IPS DF 6.9 (cell line): ENCODE measurements at regions not wholly inside any gene's neighbourhood (a gene's known extent, or its start where the extent isn't known, plus 50 kb on each side); places are given as distances from the start of the nearest gene placed in this dataset.
A peak's percentile ranks its signal among the peaks of the same experiment; 100 is the strongest.
"Not testable (repeated sequence)": the region's sequence is repeated elsewhere in the genome, so short reads cannot be mapped to it uniquely, and the experiment has no call there.

Experiments
- DNase-seq: peaks from one replicate; pipeline ENCODE4 v3.0.0-alpha.2; 2013; ENCODE audit warnings: low read depth, low spot score
- H3K27ac ChIP-seq: one replicate; pipeline ENCODE4 v1.5.1; 2013; ENCODE audit warnings: low read length, control low read depth
- H3K27me3 ChIP-seq: 2 replicates; pipeline ENCODE4 v1.6.1; 2013; ENCODE audit warnings: mild to moderate bottlenecking, low read length; ENCODE audit not compliant: control insufficient read depth, insufficient read depth
- H3K36me3 ChIP-seq: 2 replicates; pipeline ENCODE4 v1.6.1; 2013; ENCODE audit warnings: low read length; ENCODE audit not compliant: control insufficient read depth, insufficient read depth
- H3K4me1 ChIP-seq: 2 replicates; pipeline ENCODE4 v1.6.1; 2013; ENCODE audit warnings: low read length; ENCODE audit not compliant: control insufficient read depth, insufficient read depth
- H3K4me3 ChIP-seq: 2 replicates; pipeline ENCODE4 v1.5.1; 2013; ENCODE audit warnings: mild to moderate bottlenecking, low read length
- H3K9me3 ChIP-seq: 2 replicates; pipeline ENCODE4 v1.6.1; 2013; ENCODE audit warnings: low read length, inconsistent platforms; ENCODE audit not compliant: control insufficient read depth, insufficient read depth
- WGBS: extraction: QIAGEN DNeasy Blood & Tissue Kit; methylation state at CpG from one replicate; pipeline ENCODE4 v1.1.7; 2013; ENCODE audit warnings: mixed read lengths, missing lambda C conversion rate; ENCODE audit not compliant: insufficient read length, insufficient coverage; 5-methylcytosine and 5-hydroxymethylcytosine counted together

- Histone ChIP-seq H3K4me3 (no peak overlapping the region), H3K27ac (no peak overlapping the region), H3K9me3 (no peaks in the 10 kb centered on the region), H3K27me3 (no peaks in the 10 kb centered on the region), H3K4me1 (peaks cover 3% of the 10 kb centered on the region; the same call in 1 of the 2 replicates), H3K36me3 (no peaks in the 10 kb centered on the region)
- peak; percentile 47 for DNase-seq
- no CpG with 5 or more reads among the region's 2 CpGs for WGBS
Observed at GRCh38 chr20:52312132-52312729, 120.7 kb upstream of the ZFP64 start.

- Histone ChIP-seq H3K27ac (no peak overlapping the region), H3K9me3 (no peaks in the 10 kb centered on the region), H3K4me3 (no peak overlapping the region), H3K27me3 (no peaks in the 10 kb centered on the region), H3K4me1 (peaks cover 3% of the 10 kb centered on the region; the same call in 1 of the 2 replicates), H3K36me3 (no peaks in the 10 kb centered on the region)
- no peak for DNase-seq
- WGBS = no CpG with 5 or more reads among the region's 8 CpGs
Observed at GRCh38 chr20:52311209-52311794, 119.7 kb upstream of the ZFP64 start.

- DNase-seq = no peak
- H3K27me3 ChIP-seq = no peaks in the 10 kb centered on the region
Observed at GRCh38 chr20:52309181-52309580, 117.6 kb upstream of the ZFP64 start.

GRCh38 chr20:52306477-52306876 lies 114.9 kb upstream of the ZFP64 start:
- DNase-seq = no peak
- no peak overlapping the region for H3K27ac ChIP-seq
- WGBS = no CpG with 5 or more reads among the region's 4 CpGs
- peaks cover 3% of the 10 kb centered on the region; the same call in 1 of the 2 replicates for H3K4me1 ChIP-seq
- no peak overlapping the region for H3K4me3 ChIP-seq
- H3K9me3 ChIP-seq = no peaks in the 10 kb centered on the region
- no peaks in the 10 kb centered on the region for H3K27me3 ChIP-seq
- H3K36me3 ChIP-seq = no peaks in the 10 kb centered on the region

More at GRCh38 chr20:52309181-52309580, 117.6 kb upstream of the ZFP64 start:
- no peaks in the 10 kb centered on the region for H3K36me3 ChIP-seq
- peaks cover 3% of the 10 kb centered on the region; the same call in 1 of the 2 replicates for H3K4me1 ChIP-seq
- H3K27ac ChIP-seq = no peak overlapping the region
- no peaks in the 10 kb centered on the region for H3K9me3 ChIP-seq
- whole genome bisulfite sequencing = no CpG with 5 or more reads among the region's 7 CpGs
- H3K4me3 ChIP-seq = no peak overlapping the region

GRCh38 chr20:52305858-52306257 lies 114.3 kb upstream of the ZFP64 start:
- no peak overlapping the region for H3K4me3 ChIP-seq
- H3K9me3 ChIP-seq = no peaks in the 10 kb centered on the region
- no peaks in the 10 kb centered on the region for H3K27me3 ChIP-seq
- no CpG with 5 or more reads among the region's 7 CpGs for WGBS
- no peaks in the 10 kb centered on the region for H3K36me3 ChIP-seq
- H3K27ac ChIP-seq = no peak overlapping the region
- peaks cover 3% of the 10 kb centered on the region; the same call in 1 of the 2 replicates for H3K4me1 ChIP-seq
- no peak for DNase-seq

GRCh38 chr20:52305024-52305645 lies 113.6 kb upstream of the ZFP64 start:
- no peak for DNase-seq
- no CpG with 5 or more reads among the region's 3 CpGs for WGBS
- no peaks in the 10 kb centered on the region for H3K36me3 ChIP-seq

GRCh38 chr20:52303281-52303950 lies 111.8 kb upstream of the ZFP64 start:
- DNase-seq = no peak
- H3K27me3 ChIP-seq = no peaks in the 10 kb centered on the region
- H3K4me3 ChIP-seq = no peak overlapping the region
- no CpG with 5 or more reads among the region's 7 CpGs for WGBS
- no peaks in the 10 kb centered on the region for H3K9me3 ChIP-seq
- no peaks in the 10 kb centered on the region for H3K4me1 ChIP-seq
- no peaks in the 10 kb centered on the region for H3K36me3 ChIP-seq
- no peak overlapping the region for H3K27ac ChIP-seq

More at GRCh38 chr20:52305024-52305645, 113.6 kb upstream of the ZFP64 start:
- Histone ChIP-seq H3K9me3 (no peaks in the 10 kb centered on the region), H3K4me3 (no peak overlapping the region), H3K4me1 (peaks cover 3% of the 10 kb centered on the region; the same call in 1 of the 2 replicates), H3K27me3 (no peaks in the 10 kb centered on the region), H3K27ac (no peak overlapping the region)

GRCh38 chr20:52302736-52303135 lies 111.2 kb upstream of the ZFP64 start:
- H3K4me3 ChIP-seq = no peak overlapping the region
- H3K27ac ChIP-seq = no peak overlapping the region
- no peaks in the 10 kb centered on the region for H3K9me3 ChIP-seq
- H3K27me3 ChIP-seq = no peaks in the 10 kb centered on the region
- no CpG with 5 or more reads among the region's 3 CpGs for WGBS
- H3K4me1 ChIP-seq = no peaks in the 10 kb centered on the region
- DNase-seq = no peak
- no peaks in the 10 kb centered on the region for H3K36me3 ChIP-seq

- H3K27ac ChIP-seq, H3K36me3 ChIP-seq, H3K9me3 ChIP-seq, H3K27me3 ChIP-seq, H3K4me3 ChIP-seq, DNase-seq, H3K4me1 ChIP-seq: not testable (repeated sequence)
- no CpG with 5 or more reads among the region's 6 CpGs for WGBS
Observed at GRCh38 chr20:52302051-52302450, 110.5 kb upstream of the ZFP64 start.

- Histone ChIP-seq H3K4me3 (no peak overlapping the region), H3K9me3 (no peaks in the 10 kb centered on the region), H3K4me1 (no peaks in the 10 kb centered on the region), H3K27ac (no peak overlapping the region), H3K36me3 (no peaks in the 10 kb centered on the region), H3K27me3 (no peaks in the 10 kb centered on the region)
- DNase-seq = no peak
- no CpG with 5 or more reads among the region's 7 CpGs for WGBS
Observed at GRCh38 chr20:52295556-52295955, 104.0 kb upstream of the ZFP64 start.
